ENCODE measurements at regions not wholly inside any gene's neighbourhood (a gene's known extent, or its start where the extent isn't known, plus 50 kb on each side); places are given as distances from the start of the nearest gene placed in this dataset.

DNA sequence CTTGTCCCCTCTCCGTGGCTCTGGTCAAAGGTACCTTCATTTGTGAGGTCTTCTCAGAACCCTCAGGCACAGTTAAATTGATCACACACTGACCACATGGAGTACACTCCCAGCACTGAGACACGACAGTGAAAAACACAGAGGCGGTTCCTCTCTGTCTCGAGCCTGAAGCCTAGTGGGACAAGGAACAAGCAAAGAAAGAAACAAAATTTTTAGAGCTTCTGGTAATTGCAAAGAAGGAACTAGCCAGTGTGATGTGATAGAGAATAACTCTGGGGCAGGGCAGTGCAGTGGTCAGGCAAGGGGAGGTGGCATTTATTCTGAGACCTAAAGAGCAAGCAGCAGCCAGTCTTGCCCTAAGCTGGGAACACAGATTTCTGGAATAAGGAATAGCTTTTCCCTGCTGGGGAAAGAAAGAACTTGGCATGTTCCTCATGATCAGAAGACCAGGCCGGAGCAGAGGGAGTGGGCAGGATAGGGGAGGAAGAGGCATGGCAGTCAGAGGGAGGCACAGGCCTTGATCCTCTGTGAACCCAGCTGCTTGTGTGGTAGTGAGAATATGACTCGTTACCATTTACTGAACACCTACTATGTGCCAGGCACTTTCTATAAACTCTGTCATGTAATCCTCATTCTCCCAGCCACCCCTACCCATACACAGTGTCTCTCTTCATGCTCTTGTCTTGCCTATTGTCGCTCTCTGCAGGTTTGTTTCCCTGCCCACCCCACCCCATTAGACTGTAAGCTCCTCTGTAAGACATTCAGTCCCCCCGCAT is 262.3 kb upstream of the HES1 start:
- no peak for DNase-seq (ENCODE audit: low read depth in 2 of 2)

DNA sequence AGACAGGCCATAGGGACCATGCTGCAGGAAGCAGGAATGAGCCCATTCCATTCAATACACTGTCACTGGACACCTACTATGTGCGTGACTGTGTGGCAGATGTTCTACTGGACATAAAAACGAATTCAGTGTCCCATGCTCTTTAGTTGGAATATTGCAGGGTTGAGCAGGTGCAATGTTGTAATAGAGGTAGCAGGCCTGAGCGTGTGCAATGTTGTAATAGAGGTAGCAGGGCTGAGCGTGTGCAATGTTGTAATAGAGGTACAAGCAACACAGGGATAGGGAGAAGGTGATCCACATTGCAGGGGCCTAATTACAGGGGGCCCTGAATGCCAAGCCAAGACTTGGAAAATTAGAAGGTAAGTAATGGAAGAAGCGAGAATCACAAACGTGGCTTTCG is 261.4 kb upstream of the HES1 start:
- no peak for DNase-seq (ENCODE audit: low read depth in 2 of 2)

DNA sequence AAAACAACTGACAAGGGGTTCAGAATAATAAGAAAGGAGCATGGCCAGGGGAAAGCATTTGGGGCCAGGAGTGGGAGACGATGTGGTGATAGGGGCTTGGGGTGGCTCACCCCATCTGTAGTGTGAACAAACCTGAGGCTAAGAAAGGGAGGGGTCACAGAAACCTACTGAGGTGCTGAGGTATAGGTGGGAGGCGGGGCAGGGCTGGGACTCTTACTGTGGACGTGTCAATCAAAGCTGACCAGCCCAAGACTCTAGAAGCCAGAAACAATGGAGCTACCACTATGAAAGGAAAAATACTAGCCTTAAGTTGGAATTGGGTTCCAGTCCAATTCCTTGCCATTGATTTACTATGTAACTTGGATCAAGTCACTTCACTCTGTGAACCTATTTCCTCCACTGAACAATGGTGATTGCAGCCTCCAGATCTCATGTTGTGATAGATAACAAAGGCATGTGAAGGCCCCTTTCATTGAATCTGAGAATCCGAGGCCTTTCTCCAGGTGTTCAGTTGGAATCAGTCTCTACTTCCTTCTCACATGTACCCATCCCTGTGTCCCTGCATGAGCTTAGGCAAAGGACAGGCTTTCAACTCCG is 260.9 kb upstream of the HES1 start:
- DNase-seq (ENCODE audit: low read depth in 2 of 2), result no peak

- no peak for DNase-seq (ENCODE audit: low read depth in 2 of 2)
Observed at GRCh38 chr3:193875601-193876321, 260.2 kb upstream of the HES1 start.

DNA sequence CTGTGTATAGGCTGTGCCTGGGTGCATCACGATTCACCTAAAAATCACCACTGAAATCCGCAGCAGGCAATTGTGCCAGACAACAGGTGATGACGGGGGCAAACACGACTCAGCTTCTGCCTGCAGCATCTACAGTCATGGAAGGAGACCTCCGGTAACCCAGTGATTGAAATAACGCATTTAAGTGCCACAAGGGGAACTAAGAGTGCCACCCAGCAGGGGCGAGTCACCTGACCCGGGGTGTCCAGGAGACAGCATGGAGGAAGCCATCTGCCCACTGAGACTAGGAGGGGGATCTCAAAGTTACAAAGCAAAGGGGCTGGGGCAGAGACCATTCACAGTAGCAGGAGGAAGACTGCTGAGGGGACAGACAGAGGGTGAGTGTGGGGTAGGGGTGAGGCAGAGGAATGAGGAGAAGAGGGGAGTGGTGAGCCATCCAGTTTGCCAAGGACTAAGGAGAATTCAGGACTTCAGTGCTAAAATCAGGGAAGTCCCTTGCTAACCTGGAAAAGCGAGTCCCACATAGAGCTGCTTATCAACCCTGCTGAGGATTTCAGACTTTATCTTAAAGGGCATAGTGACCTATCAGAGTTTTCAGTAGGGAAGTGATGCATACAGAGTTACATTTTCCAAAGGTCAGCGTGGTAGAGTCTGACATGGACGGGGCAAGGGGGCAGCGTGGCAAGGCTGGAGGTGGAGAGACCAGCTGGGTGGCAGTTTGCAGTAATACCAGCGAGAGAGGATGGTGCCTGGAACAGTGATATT is 256.7 kb upstream of the HES1 start:
- DNase-seq (ENCODE audit: low read depth in 2 of 2), result no peak

- no peak for DNase-seq (ENCODE audit: low read depth in 2 of 2)
Observed at GRCh38 chr3:193879864-193880242, 256.1 kb upstream of the HES1 start.

GRCh38 chr3:193882091-193882490 is 253.9 kb upstream of the HES1 start:
- no peak for DNase-seq (ENCODE audit: low read depth in 2 of 2)

GRCh38 chr3:193883551-193883950 is 252.4 kb upstream of the HES1 start:
- no peak for DNase-seq (ENCODE audit: low read depth in 2 of 2)

- no peak for DNase-seq (ENCODE audit: low read depth in 2 of 2)
Observed at GRCh38 chr3:193884027-193884426, 251.9 kb upstream of the HES1 start.

DNA sequence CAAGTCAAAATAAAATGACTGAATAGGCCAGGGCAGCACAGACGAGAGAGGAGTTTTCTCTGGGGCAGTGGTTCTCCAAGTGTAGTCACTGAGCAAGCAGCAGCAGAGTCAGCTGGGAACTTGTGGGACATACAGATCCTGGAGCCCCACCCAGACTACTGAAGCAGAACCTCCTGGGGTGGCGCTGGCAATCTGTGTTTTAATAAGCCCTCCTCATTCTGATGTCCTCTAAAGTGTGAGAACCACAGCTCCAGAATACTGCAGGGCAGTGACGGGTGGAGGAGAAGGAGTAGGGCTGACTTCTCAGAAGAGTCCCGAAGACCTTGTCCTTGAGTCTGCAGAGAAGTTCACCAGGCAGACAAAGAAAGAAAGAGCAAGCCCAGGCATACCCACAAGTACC is 251.3 kb upstream of the HES1 start:
- no peak for DNase-seq (ENCODE audit: low read depth in 2 of 2)

DNA sequence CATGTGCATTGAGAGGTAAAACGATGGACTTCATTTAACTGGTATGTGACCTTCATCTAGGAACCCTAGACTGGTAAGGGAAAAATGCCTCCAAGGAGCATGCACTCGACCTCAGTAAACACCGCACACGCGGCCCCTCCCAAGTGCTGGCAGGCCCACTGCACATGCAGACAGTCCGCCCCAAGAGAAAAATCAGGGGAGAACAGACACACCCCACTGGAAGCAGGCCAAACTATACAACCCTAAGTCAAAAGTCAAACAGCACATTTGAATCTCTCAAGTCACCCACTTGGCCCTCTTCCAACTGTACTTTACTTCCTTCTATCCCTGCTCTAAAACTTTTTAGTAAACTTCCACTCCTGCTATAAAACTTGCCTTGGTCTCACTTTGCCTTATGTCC is 250.1 kb upstream of the HES1 start:
- no peak for DNase-seq (ENCODE audit: low read depth in 2 of 2)

DNA sequence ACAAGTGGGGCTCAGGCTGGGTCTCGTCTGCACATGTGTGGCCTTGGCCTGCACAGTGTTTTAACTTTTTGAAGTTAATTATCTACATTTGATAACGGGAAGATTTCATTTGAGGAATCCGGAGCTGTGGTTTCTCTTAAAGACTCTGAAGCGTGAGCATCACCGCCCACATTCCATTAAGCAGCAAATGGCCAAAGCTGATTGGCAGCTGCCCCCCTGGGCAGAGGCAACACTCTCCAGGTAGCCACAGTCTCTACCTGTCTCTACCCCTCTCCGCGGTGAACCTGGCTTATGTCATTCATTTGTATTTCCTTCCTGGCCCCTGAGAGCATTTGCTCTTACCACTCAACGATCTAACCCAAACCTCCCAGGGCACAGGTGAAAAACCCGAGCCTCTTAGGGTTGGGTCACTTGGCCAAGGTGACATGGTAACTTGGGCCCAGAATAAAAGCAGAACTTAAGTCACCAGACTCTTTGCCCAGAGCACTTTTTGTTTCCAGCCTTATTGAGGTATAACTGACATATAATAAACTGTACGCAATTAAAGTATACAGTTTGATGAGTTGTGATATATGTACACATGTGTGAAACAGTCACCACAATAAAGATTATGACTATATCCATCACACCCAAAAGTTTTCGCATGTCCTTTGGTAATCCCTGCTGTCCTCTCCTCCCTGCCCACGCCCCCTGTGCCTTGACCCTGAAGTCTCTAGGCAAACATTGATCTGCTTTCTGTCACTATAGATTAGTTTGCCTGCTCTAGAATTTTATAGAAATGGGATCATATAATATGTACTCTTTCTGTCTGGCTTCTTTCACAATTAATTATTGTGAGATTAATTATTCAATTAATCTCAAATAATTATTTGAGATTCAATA is 245.7 kb upstream of the HES1 start:
- no peak for DNase-seq (ENCODE audit: low read depth in 2 of 2)

- DNase-seq (ENCODE audit: low read depth in 2 of 2), result no peak
Observed at GRCh38 chr3:193894121-193894863, 241.7 kb upstream of the HES1 start.

DNA sequence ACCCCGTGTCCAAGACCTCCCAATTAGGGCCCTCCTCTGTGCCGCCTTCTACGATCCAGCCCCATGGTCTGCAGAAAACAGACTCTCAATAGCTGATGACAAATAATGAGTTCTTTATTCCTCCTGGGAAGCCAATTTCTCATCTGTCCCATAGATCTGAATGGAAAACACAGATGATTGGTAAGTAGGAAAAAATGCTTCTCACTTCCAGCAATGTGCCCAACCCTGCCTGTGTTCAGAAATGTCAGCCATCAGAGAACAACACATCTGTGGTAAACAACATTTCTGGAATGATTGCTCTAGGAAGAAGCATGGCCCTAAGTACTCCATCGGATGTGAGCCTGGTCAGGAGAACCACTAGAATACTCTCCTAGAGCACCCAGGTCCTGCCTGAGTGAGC is 240.5 kb upstream of the HES1 start:
- no peak for DNase-seq (ENCODE audit: low read depth in 2 of 2)

DNA sequence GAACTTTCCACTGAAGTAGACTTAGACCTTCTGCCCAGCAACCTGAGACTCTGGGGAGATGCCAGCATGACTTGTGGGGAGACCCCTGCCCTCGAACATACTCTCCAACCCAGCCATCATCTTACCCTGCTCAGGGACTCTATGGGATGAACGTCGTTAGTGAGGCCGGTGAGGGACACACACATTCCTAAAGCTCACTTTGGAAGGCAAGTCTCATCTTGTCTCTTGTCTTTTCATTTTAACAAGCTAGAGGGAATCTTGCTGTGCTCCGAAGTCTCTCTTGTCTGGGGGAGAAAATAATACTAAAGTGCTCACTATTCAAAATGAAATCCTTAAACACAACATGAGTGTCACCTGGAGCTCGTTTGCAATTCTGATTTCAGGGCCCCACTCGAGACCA is 239.5 kb upstream of the HES1 start:
- no peak for DNase-seq (ENCODE audit: low read depth in 2 of 2)

DNA sequence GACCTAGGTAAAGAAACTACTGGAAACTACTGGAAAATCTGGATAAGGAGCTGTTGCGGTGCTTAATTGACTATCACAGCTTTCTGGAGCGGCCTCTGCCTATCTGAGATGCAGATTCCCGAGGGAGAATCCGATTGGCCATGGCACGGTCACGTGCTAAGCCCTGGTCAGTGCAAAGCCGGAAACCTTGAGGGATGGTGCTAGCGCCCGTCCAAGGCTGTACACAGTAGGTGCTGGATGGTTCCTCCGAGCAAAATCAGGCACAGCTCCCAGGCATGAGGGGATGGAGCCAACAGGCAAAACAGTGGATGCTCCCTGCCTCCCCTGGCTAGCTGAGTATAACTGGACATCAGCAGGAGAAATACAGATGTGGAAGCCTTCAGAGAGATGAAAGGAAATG is 238.7 kb upstream of the HES1 start:
- no peak for DNase-seq (ENCODE audit: low read depth in 2 of 2)

DNA sequence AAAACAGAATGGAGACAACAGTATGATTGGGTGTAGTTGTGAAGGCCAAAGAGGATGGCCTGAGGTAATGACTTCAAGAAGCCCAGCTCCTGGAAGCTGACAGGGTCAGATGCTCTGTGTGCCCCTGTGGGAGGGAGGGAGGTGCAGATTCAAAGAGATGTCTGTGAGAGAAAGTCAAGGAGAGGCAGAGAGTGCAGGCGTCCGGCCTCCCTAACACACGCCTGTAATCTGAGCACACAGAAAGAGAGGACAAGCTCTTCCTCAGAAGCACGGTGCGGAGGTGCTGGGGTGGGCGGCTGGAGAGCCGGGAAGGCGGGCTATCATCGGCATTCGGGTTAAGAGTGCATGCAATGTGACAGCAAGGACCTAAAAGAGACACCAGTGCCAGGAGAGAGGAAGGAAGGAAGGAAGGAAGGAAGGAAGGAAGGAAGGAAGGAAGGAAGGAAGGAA is 238.2 kb upstream of the HES1 start:
- no peak for DNase-seq (ENCODE audit: low read depth in 2 of 2)

- no peak for DNase-seq (ENCODE audit: low read depth in 2 of 2)
Observed at GRCh38 chr3:193899001-193899400, 236.9 kb upstream of the HES1 start.

DNA sequence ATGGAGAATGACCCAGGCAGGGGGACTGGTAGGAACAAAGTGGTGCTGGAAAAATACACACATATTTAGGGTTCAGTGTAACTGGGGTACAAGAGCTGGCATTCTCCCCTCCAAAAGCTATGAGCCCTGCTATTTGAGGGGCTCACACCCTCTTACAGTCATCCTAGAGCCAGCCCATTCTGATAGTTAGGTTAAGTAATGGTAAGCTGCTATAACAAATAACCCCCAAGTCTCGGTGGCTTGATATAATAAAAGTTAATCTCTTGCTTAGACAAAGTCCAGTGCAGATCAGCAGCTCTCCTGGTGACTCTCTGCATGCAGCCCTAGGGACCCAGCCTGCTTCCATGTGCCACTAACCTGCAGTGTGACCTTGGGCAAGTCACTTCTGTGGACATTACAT is 234.9 kb upstream of the HES1 start:
- DNase-seq (ENCODE audit: low read depth in 2 of 2), result no peak

Data from stimulated activated CD8-positive, alpha-beta memory T cell treated with anti-CD3 and anti-CD28 coated beads, Interleukin-15, amount 100 ng/mL, for 48 hours (primary cell).